ENCODE measurements at regions not wholly inside any gene's neighbourhood (a gene's known extent, or its start where the extent isn't known, plus 50 kb on each side); places are given as distances from the start of the nearest gene placed in this dataset.

DNA sequence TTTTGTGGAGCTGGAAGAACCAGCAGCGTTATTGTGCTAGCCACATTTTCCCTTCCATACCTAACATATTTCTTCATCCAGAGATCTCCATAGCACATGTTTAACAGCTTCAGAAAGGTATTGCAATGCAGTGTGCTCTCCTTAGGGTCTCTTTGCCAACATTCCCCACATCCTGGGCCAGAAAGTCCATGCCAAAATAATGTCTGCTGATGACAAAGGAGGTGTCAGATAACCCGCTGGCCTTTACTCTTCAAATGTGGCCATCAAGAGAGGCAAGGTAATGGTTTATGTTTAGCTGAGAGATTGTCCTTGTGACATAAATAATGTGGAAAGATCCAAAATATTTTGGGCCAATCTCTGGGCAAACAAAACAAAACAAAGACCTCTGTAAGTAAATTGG is 1027.7 kb downstream of the NLGN4Y start:
- Mint-ChIP-seq H3K9me3 (no peaks in the 10 kb centered on the region), H3K27ac (no peak overlapping the region)

DNA sequence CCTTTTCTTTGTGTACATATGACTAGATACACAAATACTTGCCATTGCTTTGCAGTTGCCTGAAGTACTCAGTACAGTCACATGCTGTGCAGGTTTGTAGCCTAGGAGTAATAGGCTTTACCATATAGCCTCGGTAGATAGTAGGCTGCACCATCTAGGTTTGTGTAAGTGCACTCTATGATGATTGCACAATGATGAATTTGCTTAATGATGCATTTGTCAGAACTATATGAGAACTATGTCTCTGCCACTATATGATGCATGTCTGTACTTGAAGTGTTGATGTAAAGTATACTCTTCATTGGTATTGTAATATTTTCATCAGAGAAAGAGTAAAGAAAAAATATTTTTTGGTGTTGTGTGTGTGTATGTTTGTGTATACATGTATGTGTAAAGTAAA is 1030.7 kb downstream of the NLGN4Y start:
- no peak for DNase-seq (ENCODE audit: low spot score)
- no peak overlapping the region for H3K4me3 Mint-ChIP-seq (ENCODE audit: low read depth)
- no peaks in the 10 kb centered on the region for H3K9me3 Mint-ChIP-seq
- H3K27me3 Mint-ChIP-seq (ENCODE audit: low read depth), result no peaks in the 10 kb centered on the region
- H3K36me3 Mint-ChIP-seq (ENCODE audit: low read depth), result no peaks in the 10 kb centered on the region
- H3K4me1 Mint-ChIP-seq (ENCODE audit: low read depth), result no peaks in the 10 kb centered on the region
- intact Hi-C loops (cut with micrococcal nuclease), result no loop called here
- H3K27ac Mint-ChIP-seq, result no peak overlapping the region

More for the DNA sequence above, 1027.7 kb downstream of the NLGN4Y start:
- Mint-ChIP-seq H3K4me1 (ENCODE audit: low read depth) (no peaks in the 10 kb centered on the region), H3K4me3 (ENCODE audit: low read depth) (no peak overlapping the region), H3K36me3 (ENCODE audit: low read depth) (no peaks in the 10 kb centered on the region), H3K27me3 (ENCODE audit: low read depth) (no peaks in the 10 kb centered on the region)
- DNase-seq (ENCODE audit: low spot score), result no peak
- intact Hi-C loops (cut with micrococcal nuclease), result no loop called here

DNA sequence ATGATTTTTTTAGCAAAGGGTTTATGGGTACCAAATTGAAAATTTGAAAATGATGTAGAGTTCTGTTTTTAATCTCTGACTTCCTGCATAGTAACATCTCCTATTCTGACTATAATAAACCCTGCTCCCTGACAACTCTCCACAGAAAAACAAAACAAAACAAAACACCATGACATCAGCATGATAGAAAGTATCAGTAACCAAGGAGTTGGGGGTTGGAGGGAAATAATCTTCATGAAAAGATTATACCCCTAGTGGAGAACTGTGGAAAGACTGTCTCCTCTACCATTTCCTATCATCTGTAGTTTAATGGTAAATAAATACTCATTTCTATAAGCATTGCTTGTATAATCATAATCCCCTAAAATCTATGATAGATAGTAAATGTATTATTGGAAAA is 1034.8 kb downstream of the NLGN4Y start:
- Mint-ChIP-seq H3K27ac (no peak overlapping the region), H3K27me3 (ENCODE audit: low read depth) (no peaks in the 10 kb centered on the region), H3K4me3 (ENCODE audit: low read depth) (no peak overlapping the region), H3K36me3 (ENCODE audit: low read depth) (no peaks in the 10 kb centered on the region), H3K4me1 (ENCODE audit: low read depth) (no peaks in the 10 kb centered on the region), H3K9me3 (no peaks in the 10 kb centered on the region)
- intact Hi-C loops (cut with micrococcal nuclease), result no loop called here
- DNase-seq (ENCODE audit: low spot score), result no peak

DNA sequence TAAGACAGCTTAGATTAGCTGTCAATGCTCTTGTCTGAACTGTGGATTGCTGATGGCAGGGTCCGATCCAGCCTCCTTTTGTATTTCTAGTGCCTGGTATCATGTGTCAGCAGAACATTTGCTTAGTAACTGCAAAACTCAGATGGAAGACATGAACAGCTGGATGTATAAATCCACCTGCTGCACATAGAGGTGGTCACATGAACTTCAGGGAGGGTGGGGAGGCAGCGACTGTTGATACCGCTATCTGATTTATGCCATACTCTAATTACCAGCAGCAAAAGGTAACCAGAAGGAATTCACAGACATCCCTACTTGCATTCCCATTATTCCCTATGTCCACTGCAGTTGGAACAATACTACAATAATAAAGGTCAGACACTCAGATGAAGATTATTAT is 1036.5 kb downstream of the NLGN4Y start:
- Mint-ChIP-seq H3K9me3 (no peaks in the 10 kb centered on the region), H3K27me3 (ENCODE audit: low read depth) (no peaks in the 10 kb centered on the region), H3K27ac (no peak overlapping the region), H3K4me3 (ENCODE audit: low read depth) (no peak overlapping the region), H3K36me3 (ENCODE audit: low read depth) (no peaks in the 10 kb centered on the region), H3K4me1 (ENCODE audit: low read depth) (no peaks in the 10 kb centered on the region)
- no peak for DNase-seq (ENCODE audit: low spot score)
- intact Hi-C loops (cut with micrococcal nuclease), result no loop called here

DNA sequence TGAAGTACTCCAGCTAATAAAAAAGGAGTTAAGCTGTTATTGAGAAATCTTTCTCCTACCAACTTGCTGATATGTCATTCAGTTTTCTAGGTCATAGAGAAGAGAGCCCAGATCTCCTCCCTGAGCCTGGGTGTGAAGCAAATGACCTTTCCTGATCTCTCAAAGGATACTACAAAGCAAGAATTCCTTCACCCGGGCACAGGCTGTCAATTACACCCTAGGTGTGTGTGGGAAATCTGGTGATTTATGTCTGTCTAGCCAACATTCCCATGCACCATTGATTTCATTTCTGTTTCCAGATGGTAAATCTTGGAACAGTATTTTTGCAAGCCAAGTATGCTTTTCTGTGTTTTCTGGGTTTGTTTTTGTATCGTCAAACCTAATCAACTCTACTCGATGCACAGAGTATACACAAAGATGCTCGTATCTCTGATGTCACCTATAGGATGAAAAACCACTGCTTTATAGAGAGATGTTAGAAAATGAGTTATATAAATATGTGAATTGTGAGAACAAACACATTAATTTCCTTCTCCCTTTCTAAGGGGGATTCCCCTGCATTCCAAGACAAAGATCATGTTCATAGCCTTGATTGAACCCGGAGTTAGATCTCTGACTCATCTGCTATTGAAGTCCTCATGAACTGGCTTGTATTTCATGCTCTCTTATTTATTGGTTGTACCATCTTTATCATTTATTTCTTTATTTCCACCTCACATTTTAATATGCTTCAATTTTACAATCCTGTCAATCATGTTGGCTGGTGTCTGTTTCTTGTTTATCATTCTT is 1037.4 kb downstream of the NLGN4Y start:
- Mint-ChIP-seq H3K36me3 (ENCODE audit: low read depth) (no peaks in the 10 kb centered on the region), H3K4me3 (ENCODE audit: low read depth) (no peak overlapping the region), H3K4me1 (ENCODE audit: low read depth) (no peaks in the 10 kb centered on the region), H3K27ac (no peak overlapping the region), H3K27me3 (ENCODE audit: low read depth) (no peaks in the 10 kb centered on the region), H3K9me3 (no peaks in the 10 kb centered on the region)
- intact Hi-C loops (cut with micrococcal nuclease), result no loop called here
- no peak for DNase-seq (ENCODE audit: low spot score)

DNA sequence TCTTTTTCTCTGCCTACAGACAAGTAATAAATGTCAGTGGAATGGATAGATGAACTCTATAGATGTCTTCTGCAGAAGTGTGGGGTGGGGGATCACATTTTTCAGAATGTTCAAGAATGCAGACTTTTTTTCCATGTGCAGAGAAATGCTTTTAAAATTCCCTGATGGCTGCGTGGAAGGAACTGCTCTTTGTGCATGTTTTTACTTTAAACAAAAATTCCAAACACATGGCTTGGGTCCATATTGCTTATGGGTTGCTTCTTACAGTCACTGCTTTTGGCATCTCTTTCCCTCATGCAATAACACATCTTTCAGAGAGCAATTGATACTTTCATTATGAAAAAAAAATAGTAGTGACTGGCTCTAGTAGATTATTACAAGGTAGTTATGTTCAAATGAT is 1053.6 kb downstream of the NLGN4Y start:
- DNase-seq (ENCODE audit: low spot score), result no peak
- H3K27ac Mint-ChIP-seq, result no peak overlapping the region
- no peak overlapping the region for H3K4me3 Mint-ChIP-seq (ENCODE audit: low read depth)
- H3K27me3 Mint-ChIP-seq (ENCODE audit: low read depth), result no peaks in the 10 kb centered on the region
- intact Hi-C loops (cut with micrococcal nuclease), result no loop called here
- H3K9me3 Mint-ChIP-seq, result no peaks in the 10 kb centered on the region
- no peaks in the 10 kb centered on the region for H3K4me1 Mint-ChIP-seq (ENCODE audit: low read depth)
- no peaks in the 10 kb centered on the region for H3K36me3 Mint-ChIP-seq (ENCODE audit: low read depth)

DNA sequence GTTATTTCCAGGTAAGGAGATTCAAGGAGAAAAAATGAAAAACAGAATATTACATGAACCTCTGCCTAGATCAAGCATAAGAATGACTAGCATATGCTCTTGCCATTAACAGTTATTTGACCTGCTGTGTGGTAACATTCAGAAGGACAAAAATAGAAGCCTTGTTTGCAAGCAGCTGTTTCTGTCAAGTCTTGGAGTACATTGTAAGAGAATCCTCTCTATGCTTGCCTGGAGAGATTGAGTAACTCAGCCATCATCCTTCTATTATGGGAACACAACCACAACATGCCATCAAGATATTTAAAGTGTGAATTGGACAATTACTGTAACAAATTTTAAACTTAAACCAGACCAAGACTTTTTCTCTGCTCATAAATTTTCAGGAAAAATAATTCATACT is 1054.4 kb downstream of the NLGN4Y start:
- intact Hi-C loops (cut with micrococcal nuclease), result no loop called here
- no peaks in the 10 kb centered on the region for H3K9me3 Mint-ChIP-seq
- H3K4me3 Mint-ChIP-seq (ENCODE audit: low read depth), result no peak overlapping the region
- H3K27ac Mint-ChIP-seq, result no peak overlapping the region
- H3K27me3 Mint-ChIP-seq (ENCODE audit: low read depth), result no peaks in the 10 kb centered on the region
- H3K36me3 Mint-ChIP-seq (ENCODE audit: low read depth), result no peaks in the 10 kb centered on the region
- H3K4me1 Mint-ChIP-seq (ENCODE audit: low read depth), result no peaks in the 10 kb centered on the region
- DNase-seq (ENCODE audit: low spot score), result no peak

DNA sequence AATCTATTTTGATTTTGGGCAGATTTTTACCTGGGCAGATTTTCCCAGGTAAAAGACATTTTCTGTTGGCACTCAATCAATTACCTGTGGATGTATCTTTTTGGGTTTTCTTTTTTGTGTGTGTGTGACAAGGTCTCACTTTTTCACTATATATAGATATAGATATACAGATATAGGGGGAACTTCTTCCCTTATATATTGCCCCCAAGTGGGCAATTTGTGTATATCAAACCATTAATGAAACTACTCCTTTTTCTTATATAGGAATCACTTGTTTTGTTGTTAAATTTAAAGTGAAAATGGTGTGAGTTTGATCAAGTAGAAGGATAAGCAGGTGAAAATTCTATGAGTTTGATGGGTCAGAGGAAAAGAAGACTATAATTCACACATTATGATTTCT is 1054.9 kb downstream of the NLGN4Y start:
- intact Hi-C loops (cut with micrococcal nuclease), result no loop called here
- Mint-ChIP-seq H3K27me3 (ENCODE audit: low read depth) (no peaks in the 10 kb centered on the region), H3K4me1 (ENCODE audit: low read depth) (no peaks in the 10 kb centered on the region), H3K27ac (no peak overlapping the region), H3K36me3 (ENCODE audit: low read depth) (no peaks in the 10 kb centered on the region), H3K9me3 (no peaks in the 10 kb centered on the region), H3K4me3 (ENCODE audit: low read depth) (no peak overlapping the region)
- DNase-seq (ENCODE audit: low spot score), result no peak

DNA sequence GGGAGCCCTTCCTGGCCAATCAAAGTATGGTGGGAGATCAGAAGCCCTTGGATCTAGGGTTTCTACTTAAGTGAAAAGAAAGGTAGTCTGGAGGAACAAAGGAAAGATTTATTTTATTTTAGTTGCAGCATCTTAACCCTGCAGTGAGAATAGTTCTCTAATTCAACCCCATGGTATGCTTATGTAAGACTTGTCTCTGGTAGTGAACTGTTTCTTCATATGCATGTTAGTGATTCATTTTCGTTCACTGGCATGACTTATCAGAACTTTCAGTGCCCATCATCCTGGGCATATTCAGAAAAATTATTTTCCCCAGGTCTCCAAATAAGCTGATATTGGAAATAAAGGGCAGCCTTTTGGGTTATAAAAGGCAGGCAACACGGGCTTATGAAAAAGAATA is 1058.8 kb downstream of the NLGN4Y start:
- DNase-seq (ENCODE audit: low spot score), result no peak
- H3K4me1 Mint-ChIP-seq (ENCODE audit: low read depth), result no peaks in the 10 kb centered on the region
- no peaks in the 10 kb centered on the region for H3K36me3 Mint-ChIP-seq (ENCODE audit: low read depth)
- no peaks in the 10 kb centered on the region for H3K9me3 Mint-ChIP-seq
- H3K27ac Mint-ChIP-seq, result no peak overlapping the region
- no peak overlapping the region for H3K4me3 Mint-ChIP-seq (ENCODE audit: low read depth)
- intact Hi-C loops (cut with micrococcal nuclease), result no loop called here
- no peaks in the 10 kb centered on the region for H3K27me3 Mint-ChIP-seq (ENCODE audit: low read depth)

DNA sequence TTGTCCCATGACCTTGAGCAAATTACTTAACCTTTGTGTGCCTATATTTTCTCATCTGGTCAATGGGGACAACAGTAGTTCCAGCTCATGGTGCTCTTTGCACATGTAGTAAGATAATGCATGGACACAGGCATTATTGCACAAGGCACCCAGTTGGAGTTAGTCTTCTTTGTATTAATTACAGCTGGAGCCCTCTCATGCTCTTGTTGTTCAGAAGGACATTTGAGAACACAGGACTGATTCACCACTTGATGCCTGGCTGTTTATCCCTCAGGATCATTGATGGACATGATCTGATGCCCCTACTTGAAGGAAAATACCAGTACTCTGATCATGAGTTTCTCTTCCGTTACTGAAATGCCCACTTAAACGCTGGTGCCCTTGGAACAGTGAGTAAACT is 1068.6 kb downstream of the NLGN4Y start:
- H3K27ac Mint-ChIP-seq, result no peak overlapping the region
- intact Hi-C loops (cut with micrococcal nuclease), result no loop called here
- no peaks in the 10 kb centered on the region for H3K9me3 Mint-ChIP-seq
- H3K27me3 Mint-ChIP-seq (ENCODE audit: low read depth), result no peaks in the 10 kb centered on the region
- no peak overlapping the region for H3K4me3 Mint-ChIP-seq (ENCODE audit: low read depth)
- no peak for DNase-seq (ENCODE audit: low spot score)
- no peaks in the 10 kb centered on the region for H3K4me1 Mint-ChIP-seq (ENCODE audit: low read depth)
- no peaks in the 10 kb centered on the region for H3K36me3 Mint-ChIP-seq (ENCODE audit: low read depth)

DNA sequence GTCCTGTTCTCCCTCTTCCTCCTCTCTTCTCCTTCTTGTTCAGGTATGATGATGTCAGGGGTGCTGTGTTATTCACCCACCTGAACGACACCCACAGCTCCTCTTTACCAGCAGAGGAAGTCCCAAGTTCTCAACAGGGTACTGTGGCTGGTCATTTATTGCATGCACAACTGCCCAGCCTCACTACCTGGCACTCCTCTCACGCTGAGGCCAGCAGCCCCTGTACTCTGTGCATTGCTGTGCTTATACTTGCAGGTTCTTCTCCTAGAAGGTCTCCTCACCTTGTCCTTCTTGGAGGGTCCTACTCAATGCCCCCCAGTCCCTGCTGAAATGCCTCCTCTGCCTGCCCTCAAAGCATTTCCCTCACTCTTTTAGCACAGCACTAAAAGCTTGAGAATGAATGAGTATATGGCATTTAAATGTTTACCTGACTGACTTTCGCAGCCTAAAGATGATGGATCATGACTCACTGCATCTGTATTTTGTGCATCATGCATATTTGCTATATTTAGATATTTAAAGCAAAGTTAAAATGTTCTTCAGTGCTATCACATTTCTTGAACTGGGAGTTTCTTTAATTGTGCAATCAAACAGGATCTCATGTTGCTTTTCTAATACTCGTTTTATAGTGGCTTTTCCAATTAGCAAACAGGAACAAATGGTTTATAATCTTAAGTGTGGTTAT is 1069.3 kb downstream of the NLGN4Y start:
- Mint-ChIP-seq H3K9me3 (no peaks in the 10 kb centered on the region), H3K4me3 (ENCODE audit: low read depth) (no peak overlapping the region), H3K36me3 (ENCODE audit: low read depth) (no peaks in the 10 kb centered on the region), H3K4me1 (ENCODE audit: low read depth) (no peaks in the 10 kb centered on the region), H3K27me3 (ENCODE audit: low read depth) (no peaks in the 10 kb centered on the region), H3K27ac (no peak overlapping the region)
- DNase-seq (ENCODE audit: low spot score), result no peak
- intact Hi-C loops (cut with micrococcal nuclease), result no loop called here

DNA sequence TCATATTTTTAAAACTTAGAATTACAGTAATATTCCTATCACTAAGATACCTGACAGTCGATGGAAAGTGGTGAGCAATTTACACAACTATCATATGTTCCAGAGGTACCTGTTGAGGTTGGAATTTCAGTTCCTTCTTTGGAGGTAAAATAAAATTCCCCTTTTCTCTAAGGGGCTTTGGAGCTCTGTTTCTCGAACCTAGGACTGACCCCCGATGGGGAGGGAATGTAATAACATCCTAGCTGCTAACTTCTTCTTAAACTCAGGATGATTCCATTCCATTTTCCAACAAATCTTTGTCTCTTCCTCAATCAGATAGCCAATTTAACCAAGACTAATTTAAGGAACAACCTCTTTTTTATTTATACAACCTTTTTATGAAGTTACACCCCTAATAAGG is 1069.8 kb downstream of the NLGN4Y start:
- Mint-ChIP-seq H3K27ac (no peak overlapping the region), H3K4me1 (ENCODE audit: low read depth) (no peaks in the 10 kb centered on the region)
- intact Hi-C loops (cut with micrococcal nuclease), result no loop called here

DNA sequence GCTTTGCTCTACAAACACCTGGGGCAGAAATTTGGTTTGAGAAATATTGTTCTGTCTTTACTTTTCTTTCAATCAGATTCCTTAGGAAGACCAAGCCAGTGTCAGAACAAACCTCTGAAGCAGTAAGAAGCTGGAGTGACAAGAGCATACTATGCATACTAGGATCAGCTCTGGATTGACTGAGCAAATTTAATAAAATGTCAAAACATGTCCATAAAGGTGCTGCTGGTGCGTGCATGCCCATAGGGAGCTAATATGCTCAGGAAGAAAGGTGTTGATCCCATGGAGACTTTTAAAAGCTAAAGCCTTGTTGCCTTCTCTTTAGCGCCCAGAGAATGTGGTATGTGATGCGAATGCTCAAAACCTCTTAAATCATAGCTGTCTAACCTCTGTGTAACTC is 1076.2 kb downstream of the NLGN4Y start:
- no peaks in the 10 kb centered on the region for H3K27me3 Mint-ChIP-seq (ENCODE audit: low read depth)
- no peaks in the 10 kb centered on the region for H3K4me1 Mint-ChIP-seq (ENCODE audit: low read depth)
- no peak for DNase-seq (ENCODE audit: low spot score)
- H3K4me3 Mint-ChIP-seq (ENCODE audit: low read depth), result no peak overlapping the region
- no peaks in the 10 kb centered on the region for H3K36me3 Mint-ChIP-seq (ENCODE audit: low read depth)
- intact Hi-C loops (cut with micrococcal nuclease), result no loop called here
- H3K27ac Mint-ChIP-seq, result no peak overlapping the region
- H3K9me3 Mint-ChIP-seq, result no peaks in the 10 kb centered on the region

More for the DNA sequence above, 1069.8 kb downstream of the NLGN4Y start:
- Mint-ChIP-seq H3K9me3 (no peaks in the 10 kb centered on the region), H3K36me3 (ENCODE audit: low read depth) (no peaks in the 10 kb centered on the region), H3K4me3 (ENCODE audit: low read depth) (no peak overlapping the region), H3K27me3 (ENCODE audit: low read depth) (no peaks in the 10 kb centered on the region)
- DNase-seq (ENCODE audit: low spot score), result no peak
